ENCODE measurements at regions not wholly inside any gene's neighbourhood (a gene's known extent, or its start where the extent isn't known, plus 50 kb on each side); places are given as distances from the start of the nearest gene placed in this dataset.

GRCh38 chr5:125607018-125607417 is 816.2 kb upstream of the GRAMD2B start:
- ChIA-PET CTCF (no interaction called here), POLR2A (no interaction called here)
- no peak for DNase-seq (ENCODE audit: low read depth, low spot score)
- H3K4me3 ChIP-seq (ENCODE audit: low read depth, low read length), result no peak overlapping the region
- TF ChIP-seq CTCF (IDR thresholded peaks at IDR 0.05; ENCODE audit: insufficient read depth, low read length, missing control alignments), result no peak

- no peak for DNase-seq (ENCODE audit: low read depth, low spot score)
- ChIA-PET CTCF (no interaction called here), POLR2A (no interaction called here)
- TF ChIP-seq CTCF (IDR thresholded peaks at IDR 0.05; ENCODE audit: insufficient read depth, low read length, missing control alignments), result no peak
- no peak overlapping the region for H3K4me3 ChIP-seq (ENCODE audit: low read depth, low read length)
These were observed 814.2 kb upstream of the GRAMD2B start for GRCh38 chr5:125609011-125609410.

GRCh38 chr5:125610892-125611291 is 812.3 kb upstream of the GRAMD2B start:
- no peak for DNase-seq (ENCODE audit: low read depth, low spot score)
- H3K4me3 ChIP-seq (ENCODE audit: low read depth, low read length), result no peak overlapping the region
- ChIA-PET POLR2A (no interaction called here), CTCF (no interaction called here)
- no peak for TF ChIP-seq CTCF (IDR thresholded peaks at IDR 0.05; ENCODE audit: insufficient read depth, low read length, missing control alignments)

- CTCF ChIA-PET, result no interaction called here
- TF ChIP-seq CTCF (IDR thresholded peaks at IDR 0.05; ENCODE audit: insufficient read depth, low read length, missing control alignments), result no peak
- POLR2A ChIA-PET, result no interaction called here
- no peak for DNase-seq (ENCODE audit: low read depth, low spot score)
- H3K4me3 ChIP-seq (ENCODE audit: low read depth, low read length), result no peak overlapping the region
These were observed 811.7 kb upstream of the GRAMD2B start for GRCh38 chr5:125611541-125611940.

- DNase-seq (ENCODE audit: low read depth, low spot score), result no peak
- TF ChIP-seq CTCF (IDR thresholded peaks at IDR 0.05; ENCODE audit: insufficient read depth, low read length, missing control alignments), result no peak
- ChIA-PET CTCF (no interaction called here), POLR2A (no interaction called here)
- no peak overlapping the region for H3K4me3 ChIP-seq (ENCODE audit: low read depth, low read length)
These were observed 811.0 kb upstream of the GRAMD2B start for GRCh38 chr5:125612181-125612721.

- no peak overlapping the region for H3K4me3 ChIP-seq (ENCODE audit: low read depth, low read length)
- CTCF ChIA-PET, result no interaction called here
- no peak for TF ChIP-seq CTCF (IDR thresholded peaks at IDR 0.05; ENCODE audit: insufficient read depth, low read length, missing control alignments)
- DNase-seq (ENCODE audit: low read depth, low spot score), result no peak
- POLR2A ChIA-PET, result no interaction called here
These were observed 810.4 kb upstream of the GRAMD2B start for GRCh38 chr5:125612776-125613175.
